ENCODE measurements at regions not wholly inside any gene's neighbourhood (a gene's known extent, or its start where the extent isn't known, plus 50 kb on each side); places are given as distances from the start of the nearest gene placed in this dataset.

DNA sequence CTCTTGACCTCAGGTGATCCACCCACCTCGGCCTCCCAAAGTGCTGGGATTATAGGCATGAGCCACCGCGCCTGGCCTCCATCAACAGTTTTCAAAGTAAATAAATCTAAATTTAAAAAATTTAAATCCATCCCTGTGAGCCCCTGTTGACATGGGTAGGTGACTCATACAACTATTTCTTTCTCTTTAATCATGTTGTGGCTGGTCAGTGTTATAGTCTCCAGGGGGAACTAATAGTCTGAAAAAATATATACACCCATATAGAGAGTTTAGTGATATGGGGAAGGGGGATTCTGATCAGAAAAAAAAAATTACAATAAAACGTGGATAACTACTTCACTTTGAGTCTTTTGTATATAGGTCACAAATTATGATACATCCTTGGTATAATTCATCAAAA is 159.2 kb downstream of the ZNF608 start:
- DNase-seq (ENCODE audit: low read depth): no peak

GRCh38 chr5:124584991-124585715 is 161.3 kb downstream of the ZNF608 start:
- DNase-seq (ENCODE audit: low read depth): no peak

- DNase-seq (ENCODE audit: low read depth): peak; percentile 91
These were observed 162.7 kb downstream of the ZNF608 start for GRCh38 chr5:124583469-124584350.

DNA sequence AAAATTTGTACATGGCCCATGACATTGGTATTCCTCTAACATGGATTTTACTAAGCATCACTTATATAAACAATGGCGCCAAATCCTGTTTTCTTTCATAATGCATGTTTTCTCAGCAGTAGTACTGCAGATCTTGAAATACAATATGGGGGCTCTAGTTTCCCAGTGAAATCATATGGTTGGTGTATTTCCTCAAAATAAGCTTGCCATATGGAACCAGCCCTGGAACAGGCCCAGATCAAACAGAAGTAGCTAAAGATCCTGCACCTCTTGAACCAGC is 163.9 kb downstream of the ZNF608 start:
- no peak for DNase-seq (ENCODE audit: low read depth)

DNA sequence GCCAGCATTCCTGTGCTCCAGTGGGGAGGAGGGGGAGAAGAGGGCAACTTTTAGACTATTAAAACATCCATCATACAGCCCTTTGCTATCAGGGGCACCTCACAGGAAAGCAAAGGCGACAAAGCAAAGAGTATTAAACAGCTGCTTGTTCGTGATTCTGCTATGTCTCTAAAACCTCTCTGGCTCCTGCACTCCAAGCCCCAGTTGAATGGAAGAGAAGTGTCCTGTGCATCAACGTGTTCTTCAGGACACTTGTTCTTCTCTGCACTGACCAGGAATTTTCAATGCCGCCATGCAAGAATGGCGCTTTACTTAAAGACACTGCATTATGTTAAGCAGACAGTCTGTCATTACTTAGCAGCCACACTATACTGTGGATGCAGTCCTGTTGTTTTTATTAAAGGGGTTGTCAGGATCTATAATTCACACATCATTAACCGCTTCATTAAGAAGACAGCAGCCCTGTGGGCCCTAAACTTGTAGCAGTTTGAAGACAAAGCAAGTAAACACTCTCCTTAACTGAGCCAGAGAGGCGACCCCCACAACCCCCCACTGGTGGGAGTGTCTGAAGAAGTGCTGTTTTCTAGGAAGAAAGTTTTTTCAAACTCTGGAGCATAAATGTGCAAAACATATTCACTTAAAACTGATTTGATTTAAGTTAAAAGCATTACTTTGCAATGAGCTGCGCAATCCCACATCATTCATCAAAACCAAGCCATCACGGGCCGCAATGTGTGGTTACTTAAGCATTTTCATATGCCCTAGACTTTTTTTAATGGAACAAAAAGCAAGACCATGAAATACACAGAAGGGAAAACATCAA is 164.5 kb downstream of the ZNF608 start:
- no peak for DNase-seq (ENCODE audit: low read depth)

GRCh38 chr5:124580925-124581737 is 165.3 kb downstream of the ZNF608 start:
- no peak for DNase-seq (ENCODE audit: low read depth)

- DNase-seq (ENCODE audit: low read depth): no peak
These were observed 165.9 kb downstream of the ZNF608 start for GRCh38 chr5:124580512-124580911.

DNA sequence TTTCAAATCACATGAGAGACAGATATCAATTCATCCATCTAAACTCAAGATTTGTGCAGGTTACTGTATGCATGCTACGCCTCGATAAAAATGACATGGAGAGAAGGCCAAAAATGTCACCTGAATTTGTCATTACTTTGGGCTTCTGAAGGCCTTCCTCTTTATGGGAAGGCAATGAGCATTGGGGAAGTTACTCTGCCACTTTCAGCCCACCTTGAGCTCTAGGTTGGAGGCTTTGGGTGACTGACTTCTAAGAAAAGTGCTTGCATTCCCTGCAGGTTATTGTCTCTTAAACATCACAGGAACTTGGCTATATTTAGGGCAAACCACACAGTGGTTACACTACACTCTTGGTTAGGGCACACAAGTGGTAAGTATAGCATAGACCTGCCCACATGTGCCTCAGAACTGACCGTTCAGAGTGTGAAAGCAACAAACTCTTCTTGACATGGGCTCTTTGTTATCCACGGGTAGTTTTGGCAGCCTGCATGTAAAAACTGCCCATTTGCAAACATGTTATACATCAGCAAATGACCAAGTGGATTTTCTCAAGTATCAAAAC is 169.5 kb downstream of the ZNF608 start:
- DNase-seq (ENCODE audit: low read depth): no peak

- DNase-seq (ENCODE audit: low read depth): no peak
These were observed 170.7 kb downstream of the ZNF608 start for GRCh38 chr5:124575725-124576124.

DNA sequence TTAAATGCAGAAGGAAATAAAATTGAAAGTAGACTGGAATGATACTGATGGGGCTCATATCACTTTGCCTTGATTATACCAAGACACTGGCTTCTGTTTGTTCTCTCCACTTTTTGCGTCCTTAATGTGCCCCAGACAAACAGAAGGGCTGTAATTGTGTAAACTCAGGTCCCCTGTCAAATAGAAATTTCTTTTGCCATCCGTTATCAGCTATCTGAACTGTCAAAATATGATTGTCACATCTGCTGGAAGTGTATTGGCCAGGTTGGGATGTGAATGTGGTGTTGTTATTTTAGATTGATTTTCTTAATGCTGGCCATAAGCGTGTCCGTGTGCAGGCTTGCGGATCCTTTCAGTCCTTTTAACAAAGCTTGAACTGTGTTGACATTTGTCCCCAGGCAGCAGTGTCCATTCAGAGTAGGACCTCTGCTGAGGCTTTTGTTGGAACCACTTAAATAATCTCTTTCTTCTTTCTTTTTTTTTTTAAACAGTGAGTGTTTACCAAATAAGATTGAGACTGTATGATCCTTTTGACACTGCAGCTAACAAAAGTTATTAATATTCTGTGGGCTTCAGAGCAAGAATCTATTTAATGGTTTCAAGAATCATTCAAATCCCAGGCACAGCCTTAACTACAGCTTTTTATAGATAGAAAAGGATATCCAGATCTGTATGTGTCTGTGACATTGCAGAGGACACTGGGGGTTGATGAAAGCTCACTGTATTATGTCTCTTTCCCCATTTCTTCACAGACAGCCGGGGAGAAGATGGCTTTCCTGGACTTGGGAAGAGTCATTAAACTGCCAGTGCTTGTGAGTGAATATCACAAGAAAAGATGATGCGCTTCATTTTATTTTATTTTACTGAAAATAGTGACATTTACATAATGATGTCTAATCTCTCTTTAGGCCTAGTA is 171.7 kb downstream of the ZNF608 start:
- DNase-seq (ENCODE audit: low read depth): no peak

DNA sequence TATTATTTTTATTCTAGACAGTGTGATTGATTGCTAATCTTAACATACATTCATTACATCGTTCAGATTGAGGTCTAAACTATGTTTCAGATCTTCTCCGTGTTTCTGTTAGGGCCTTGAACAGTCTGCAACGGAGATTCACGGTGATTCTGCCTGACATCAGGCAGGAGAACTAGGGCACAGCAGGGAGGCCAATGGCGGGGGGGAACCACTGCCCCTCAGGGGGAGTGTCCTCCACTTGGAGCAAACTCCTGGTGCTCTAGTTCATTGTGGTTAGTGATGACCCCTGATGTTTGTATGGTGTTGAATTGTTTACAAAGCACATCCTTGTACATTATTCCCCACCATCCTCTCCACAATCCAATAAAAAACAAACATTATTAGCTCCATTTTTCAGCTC is 173.5 kb downstream of the ZNF608 start:
- no peak for DNase-seq (ENCODE audit: low read depth)

DNA sequence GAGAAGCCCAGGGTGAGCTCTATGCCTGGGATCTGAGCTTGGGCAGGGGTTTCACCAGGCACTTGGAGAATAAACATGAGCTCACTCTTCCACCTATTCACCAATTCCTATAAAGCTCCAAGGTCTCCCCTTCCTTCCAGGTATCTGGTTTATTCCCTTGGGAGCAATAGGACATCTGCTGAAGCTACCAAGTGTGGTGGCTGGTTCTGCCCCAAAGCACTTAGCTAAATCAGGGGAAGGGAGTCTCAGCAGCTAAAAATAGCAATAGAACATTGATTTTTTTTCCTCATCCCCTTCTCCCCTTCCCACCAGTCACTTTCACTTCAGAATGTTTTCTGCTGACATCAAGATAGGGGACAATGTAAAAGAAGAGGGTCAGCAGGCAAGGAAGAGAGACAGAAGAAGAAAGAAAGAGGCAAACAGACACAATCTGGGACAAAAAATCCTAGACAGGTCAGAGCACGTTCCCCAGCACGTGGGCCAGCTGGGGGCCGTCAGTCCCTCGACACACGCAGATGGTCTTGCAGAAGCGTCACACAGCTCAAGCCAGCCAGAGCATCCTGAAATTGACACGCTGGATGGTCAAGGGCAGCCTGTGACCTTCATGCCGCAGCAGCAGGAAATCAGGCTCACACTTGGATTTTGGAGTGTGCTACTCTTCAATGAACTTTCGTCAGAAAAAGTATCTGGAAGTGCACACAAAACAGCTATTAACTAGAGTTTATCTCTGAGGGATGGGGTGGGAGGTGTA is 176.0 kb downstream of the ZNF608 start:
- no peak for DNase-seq (ENCODE audit: low read depth)

- DNase-seq (ENCODE audit: low read depth): no peak
These were observed 179.5 kb downstream of the ZNF608 start for GRCh38 chr5:124566875-124567450.

- no peak for DNase-seq (ENCODE audit: low read depth)
These were observed 185.0 kb downstream of the ZNF608 start for GRCh38 chr5:124561451-124561850.

GRCh38 chr5:124560370-124560769 is 186.1 kb downstream of the ZNF608 start:
- no peak for DNase-seq (ENCODE audit: low read depth)

DNA sequence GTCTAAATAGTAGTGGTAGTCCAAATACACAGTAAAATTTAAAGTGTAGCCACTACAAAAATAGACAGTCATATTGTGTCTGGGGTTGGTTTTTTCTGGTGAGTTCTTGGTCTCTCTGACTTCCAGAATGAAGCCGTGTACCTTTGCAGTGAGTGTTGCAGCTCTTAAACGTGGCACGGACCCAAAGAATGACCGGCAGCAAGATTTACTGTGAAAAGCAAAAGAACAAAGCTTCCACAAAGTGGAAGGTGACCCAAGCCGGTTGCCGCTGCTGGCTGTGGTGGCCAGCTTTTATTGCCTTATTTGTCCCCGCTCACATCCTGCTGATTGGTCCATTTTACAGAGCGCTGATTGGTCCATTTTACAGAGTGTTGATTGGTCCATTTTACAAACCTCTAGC is 188.7 kb downstream of the ZNF608 start:
- no peak for DNase-seq (ENCODE audit: low read depth)

DNA sequence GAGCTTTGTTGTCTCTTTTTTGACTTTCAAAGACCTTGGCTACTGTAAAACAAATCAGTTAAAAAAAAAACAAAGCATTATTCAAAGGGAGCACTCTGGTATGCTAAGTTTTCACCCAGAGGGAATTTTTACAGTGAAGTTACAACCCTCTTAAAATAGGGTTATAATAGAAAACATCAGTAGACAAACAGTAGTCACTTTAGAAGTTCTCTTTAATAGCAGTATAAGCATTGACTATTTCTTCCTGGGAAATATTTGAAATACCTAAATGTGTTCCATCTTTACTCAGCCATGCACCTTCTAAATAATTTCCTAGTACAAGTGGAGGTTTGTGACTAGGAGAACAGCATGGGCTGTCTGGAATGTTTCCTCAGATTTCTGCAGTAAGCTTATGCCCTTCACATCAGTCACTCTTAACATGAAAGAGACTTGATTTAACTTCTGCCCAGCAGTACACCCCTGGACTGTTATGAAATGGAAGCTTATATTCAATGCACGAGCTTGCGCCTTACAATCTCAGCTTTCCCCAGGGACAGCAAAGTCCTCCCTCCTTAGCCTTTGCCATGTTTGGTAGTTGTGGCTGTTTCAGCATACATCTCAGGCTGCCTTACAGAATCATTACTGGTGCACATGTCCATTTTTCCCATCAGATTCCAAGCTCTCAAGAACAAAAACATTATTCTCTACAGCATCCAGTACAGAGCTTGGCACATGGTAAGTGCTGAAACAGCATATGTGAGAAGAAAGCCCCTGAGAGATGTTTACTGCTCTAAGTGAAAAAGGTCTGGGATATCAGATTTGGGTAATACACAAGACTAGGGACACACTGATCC is 191.5 kb downstream of the ZNF608 start:
- no peak for DNase-seq (ENCODE audit: low read depth)

- no peak for DNase-seq (ENCODE audit: low read depth)
These were observed 192.5 kb downstream of the ZNF608 start for GRCh38 chr5:124553911-124554310.
